ENCODE measurements at regions not wholly inside any gene's neighbourhood (a gene's known extent, or its start where the extent isn't known, plus 50 kb on each side); places are given as distances from the start of the nearest gene placed in this dataset.

DNA sequence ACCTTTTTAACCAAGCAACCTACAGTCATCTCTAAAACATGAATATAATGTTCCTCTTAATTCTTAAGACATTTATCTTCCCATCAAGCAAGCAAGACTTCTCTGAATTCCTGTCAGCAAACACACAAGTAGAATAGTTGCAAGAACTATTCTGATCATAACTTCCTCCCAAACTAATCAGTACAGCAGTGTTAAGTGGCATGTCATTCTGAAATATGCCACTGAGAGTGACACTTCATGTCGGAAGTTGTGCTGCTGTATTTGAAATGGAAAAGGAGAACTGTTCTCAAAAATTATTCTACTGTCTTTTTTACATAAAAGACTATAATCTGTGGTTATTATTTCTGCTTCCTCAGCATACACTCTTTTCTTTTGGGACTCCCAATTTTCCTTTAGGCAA lies 546.6 kb downstream of the PCDH18 start:
- no peaks in the 10 kb centered on the region for H3K27me3 ChIP-seq (ENCODE audit: control insufficient read depth, insufficient read depth, low read length, poor library complexity, severe bottlenecking)
- H3K4me3 ChIP-seq (ENCODE audit: insufficient read depth, low read depth, low read length): no peak overlapping the region
- H3K27ac ChIP-seq (ENCODE audit: insufficient read depth, low read depth, low read length, poor library complexity, severe bottlenecking): no peak overlapping the region
- no peaks in the 10 kb centered on the region for H3K4me1 ChIP-seq (ENCODE audit: control insufficient read depth, insufficient read depth, low read length)
- H3K36me3 ChIP-seq (ENCODE audit: control insufficient read depth, insufficient read depth, low read length): no peaks in the 10 kb centered on the region
- no CpG with 5 or more reads among the region's 1 CpG for WGBS, 2 experiments
- H3K9me3 ChIP-seq (ENCODE audit: control insufficient read depth, low read length): no peaks in the 10 kb centered on the region

DNA sequence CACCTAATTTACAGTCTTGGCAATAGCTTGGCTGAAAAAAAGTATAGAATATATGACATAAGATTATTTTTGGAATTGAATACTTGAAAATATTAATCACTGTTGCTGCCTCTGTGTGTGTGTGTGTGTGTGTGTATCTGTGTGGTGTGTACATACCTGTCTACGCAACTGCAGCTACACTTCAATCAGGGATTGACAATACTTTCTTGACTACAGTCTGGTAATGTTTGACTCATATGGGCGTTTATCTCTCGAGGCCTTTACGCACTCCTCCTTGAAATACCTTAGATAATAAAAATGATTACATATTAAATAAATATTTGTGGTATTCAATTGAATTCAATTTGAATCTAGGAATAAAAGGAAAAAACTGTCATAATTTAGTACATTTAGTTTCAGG lies 565.2 kb downstream of the PCDH18 start:
- H3K4me3 ChIP-seq (ENCODE audit: insufficient read depth, low read depth, low read length): no peak overlapping the region
- H3K27ac ChIP-seq (ENCODE audit: insufficient read depth, low read depth, low read length, poor library complexity, severe bottlenecking): no peak overlapping the region
- H3K4me1 ChIP-seq (ENCODE audit: control insufficient read depth, insufficient read depth, low read length): no peaks in the 10 kb centered on the region
- no peaks in the 10 kb centered on the region for H3K27me3 ChIP-seq (ENCODE audit: control insufficient read depth, insufficient read depth, low read length, poor library complexity, severe bottlenecking)
- 80 to 88% methylated on average over 1 to 3 of the region's 4 CpGs for WGBS, 2 experiments
- no peaks in the 10 kb centered on the region for H3K36me3 ChIP-seq (ENCODE audit: control insufficient read depth, insufficient read depth, low read length)
- no peaks in the 10 kb centered on the region for H3K9me3 ChIP-seq (ENCODE audit: control insufficient read depth, low read length)

GRCh38 chr4:136965478-136965877 lies 566.8 kb downstream of the PCDH18 start:
- H3K27me3 ChIP-seq (ENCODE audit: control insufficient read depth, insufficient read depth, low read length, poor library complexity, severe bottlenecking): no peaks in the 10 kb centered on the region
- H3K9me3 ChIP-seq (ENCODE audit: control insufficient read depth, low read length): no peaks in the 10 kb centered on the region
- 95 to 97% methylated on average over 2 to 3 of the region's 3 CpGs for WGBS, 2 experiments
- H3K4me1 ChIP-seq (ENCODE audit: control insufficient read depth, insufficient read depth, low read length): no peaks in the 10 kb centered on the region
- no peaks in the 10 kb centered on the region for H3K36me3 ChIP-seq (ENCODE audit: control insufficient read depth, insufficient read depth, low read length)
- no peak overlapping the region for H3K4me3 ChIP-seq (ENCODE audit: insufficient read depth, low read depth, low read length)
- no peak overlapping the region for H3K27ac ChIP-seq (ENCODE audit: insufficient read depth, low read depth, low read length, poor library complexity, severe bottlenecking)

DNA sequence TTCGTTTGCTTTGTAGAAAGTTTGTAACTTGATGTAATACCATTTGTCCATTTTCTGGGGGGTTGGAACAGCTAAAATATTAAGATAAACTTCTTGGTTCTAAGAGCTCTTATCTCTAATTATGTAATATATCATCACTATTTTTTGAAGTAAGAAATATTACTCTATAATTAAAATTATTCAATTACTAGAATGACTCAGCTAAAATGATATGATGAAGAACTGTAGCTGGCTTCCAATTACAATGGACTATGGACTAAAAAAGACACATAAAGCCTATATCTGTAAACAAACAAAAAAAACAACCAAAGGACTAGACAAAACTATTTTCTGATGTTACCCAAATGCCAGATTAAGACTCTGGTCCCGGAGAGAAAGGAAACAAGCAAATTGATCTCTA lies 569.4 kb downstream of the PCDH18 start:
- no peak overlapping the region for H3K4me3 ChIP-seq (ENCODE audit: insufficient read depth, low read depth, low read length)
- no peak overlapping the region for H3K27ac ChIP-seq (ENCODE audit: insufficient read depth, low read depth, low read length, poor library complexity, severe bottlenecking)
- no peaks in the 10 kb centered on the region for H3K9me3 ChIP-seq (ENCODE audit: control insufficient read depth, low read length)
- H3K36me3 ChIP-seq (ENCODE audit: control insufficient read depth, insufficient read depth, low read length): no peaks in the 10 kb centered on the region
- no peaks in the 10 kb centered on the region for H3K4me1 ChIP-seq (ENCODE audit: control insufficient read depth, insufficient read depth, low read length)
- no peaks in the 10 kb centered on the region for H3K27me3 ChIP-seq (ENCODE audit: control insufficient read depth, insufficient read depth, low read length, poor library complexity, severe bottlenecking)
- WGBS, 2 experiments: 86 to 98% methylated on average over 1 to 2 of the region's 2 CpGs

- Histone ChIP-seq H3K27ac (ENCODE audit: insufficient read depth, low read depth, low read length, poor library complexity, severe bottlenecking) (no peak overlapping the region), H3K36me3 (ENCODE audit: control insufficient read depth, insufficient read depth, low read length) (no peaks in the 10 kb centered on the region), H3K4me3 (ENCODE audit: insufficient read depth, low read depth, low read length) (no peak overlapping the region), H3K9me3 (ENCODE audit: control insufficient read depth, low read length) (no peaks in the 10 kb centered on the region), H3K4me1 (ENCODE audit: control insufficient read depth, insufficient read depth, low read length) (no peaks in the 10 kb centered on the region), H3K27me3 (ENCODE audit: control insufficient read depth, insufficient read depth, low read length, poor library complexity, severe bottlenecking) (no peaks in the 10 kb centered on the region)
- WGBS, 2 experiments: 94% methylated on average over 9 of the region's 9 CpGs
These were observed 585.9 kb downstream of the PCDH18 start for GRCh38 chr4:136946307-136946907.

- Histone ChIP-seq H3K4me3 (ENCODE audit: insufficient read depth, low read depth, low read length) (no peak overlapping the region), H3K27me3 (ENCODE audit: control insufficient read depth, insufficient read depth, low read length, poor library complexity, severe bottlenecking) (no peaks in the 10 kb centered on the region), H3K9me3 (ENCODE audit: control insufficient read depth, low read length) (no peaks in the 10 kb centered on the region)
These were observed 592.5 kb downstream of the PCDH18 start for GRCh38 chr4:136939781-136940180.

GRCh38 chr4:136935871-136936270 lies 596.4 kb downstream of the PCDH18 start:
- Histone ChIP-seq H3K27ac (ENCODE audit: insufficient read depth, low read depth, low read length, poor library complexity, severe bottlenecking) (no peak overlapping the region), H3K4me1 (ENCODE audit: control insufficient read depth, insufficient read depth, low read length) (no peaks in the 10 kb centered on the region), H3K9me3 (ENCODE audit: control insufficient read depth, low read length) (no peaks in the 10 kb centered on the region), H3K27me3 (ENCODE audit: control insufficient read depth, insufficient read depth, low read length, poor library complexity, severe bottlenecking) (no peaks in the 10 kb centered on the region), H3K36me3 (ENCODE audit: control insufficient read depth, insufficient read depth, low read length) (no peaks in the 10 kb centered on the region), H3K4me3 (ENCODE audit: insufficient read depth, low read depth, low read length) (no peak overlapping the region)
- 88 to 89% methylated on average over 3 of the region's 3 CpGs for WGBS, 2 experiments

More at GRCh38 chr4:136939781-136940180, 592.5 kb downstream of the PCDH18 start:
- Histone ChIP-seq H3K27ac (ENCODE audit: insufficient read depth, low read depth, low read length, poor library complexity, severe bottlenecking) (no peak overlapping the region), H3K36me3 (ENCODE audit: control insufficient read depth, insufficient read depth, low read length) (no peaks in the 10 kb centered on the region), H3K4me1 (ENCODE audit: control insufficient read depth, insufficient read depth, low read length) (no peaks in the 10 kb centered on the region)

- no peaks in the 10 kb centered on the region for H3K9me3 ChIP-seq (ENCODE audit: control insufficient read depth, low read length)
- no peaks in the 10 kb centered on the region for H3K27me3 ChIP-seq (ENCODE audit: control insufficient read depth, insufficient read depth, low read length, poor library complexity, severe bottlenecking)
- no peaks in the 10 kb centered on the region for H3K4me1 ChIP-seq (ENCODE audit: control insufficient read depth, insufficient read depth, low read length)
- H3K27ac ChIP-seq (ENCODE audit: insufficient read depth, low read depth, low read length, poor library complexity, severe bottlenecking): no peak overlapping the region
- 80% methylated on average over 1 of the region's 1 CpG; no CpG with 5 or more reads in 1 of the 2 experiments for WGBS, 2 experiments
- no peak overlapping the region for H3K4me3 ChIP-seq (ENCODE audit: insufficient read depth, low read depth, low read length)
- no peaks in the 10 kb centered on the region for H3K36me3 ChIP-seq (ENCODE audit: control insufficient read depth, insufficient read depth, low read length)
These were observed 597.0 kb downstream of the PCDH18 start for GRCh38 chr4:136935305-136935704.

GRCh38 chr4:136934601-136935000 lies 597.7 kb downstream of the PCDH18 start:
- no peaks in the 10 kb centered on the region for H3K36me3 ChIP-seq (ENCODE audit: control insufficient read depth, insufficient read depth, low read length)
- no peaks in the 10 kb centered on the region for H3K27me3 ChIP-seq (ENCODE audit: control insufficient read depth, insufficient read depth, low read length, poor library complexity, severe bottlenecking)
- WGBS, 2 experiments: 93 to 100% methylated on average over 1 of the region's 1 CpG
- H3K9me3 ChIP-seq (ENCODE audit: control insufficient read depth, low read length): no peaks in the 10 kb centered on the region
- H3K4me1 ChIP-seq (ENCODE audit: control insufficient read depth, insufficient read depth, low read length): no peaks in the 10 kb centered on the region
- no peak overlapping the region for H3K27ac ChIP-seq (ENCODE audit: insufficient read depth, low read depth, low read length, poor library complexity, severe bottlenecking)
- no peak overlapping the region for H3K4me3 ChIP-seq (ENCODE audit: insufficient read depth, low read depth, low read length)

- Histone ChIP-seq H3K4me3 (ENCODE audit: insufficient read depth, low read depth, low read length) (no peak overlapping the region), H3K27me3 (ENCODE audit: control insufficient read depth, insufficient read depth, low read length, poor library complexity, severe bottlenecking) (no peaks in the 10 kb centered on the region), H3K4me1 (ENCODE audit: control insufficient read depth, insufficient read depth, low read length) (no peaks in the 10 kb centered on the region), H3K27ac (ENCODE audit: insufficient read depth, low read depth, low read length, poor library complexity, severe bottlenecking) (no peak overlapping the region), H3K9me3 (ENCODE audit: control insufficient read depth, low read length) (no peaks in the 10 kb centered on the region), H3K36me3 (ENCODE audit: control insufficient read depth, insufficient read depth, low read length) (no peaks in the 10 kb centered on the region)
- WGBS, 2 experiments: 88% methylated on average over 1 to 2 of the region's 2 CpGs
These were observed 600.5 kb downstream of the PCDH18 start for GRCh38 chr4:136931781-136932180.

GRCh38 chr4:136928957-136929411 lies 603.3 kb downstream of the PCDH18 start:
- Histone ChIP-seq H3K27ac (ENCODE audit: insufficient read depth, low read depth, low read length, poor library complexity, severe bottlenecking) (no peak overlapping the region), H3K36me3 (ENCODE audit: control insufficient read depth, insufficient read depth, low read length) (no peaks in the 10 kb centered on the region), H3K9me3 (ENCODE audit: control insufficient read depth, low read length) (no peaks in the 10 kb centered on the region), H3K27me3 (ENCODE audit: control insufficient read depth, insufficient read depth, low read length, poor library complexity, severe bottlenecking) (no peaks in the 10 kb centered on the region), H3K4me3 (ENCODE audit: insufficient read depth, low read depth, low read length) (no peak overlapping the region), H3K4me1 (ENCODE audit: control insufficient read depth, insufficient read depth, low read length) (no peaks in the 10 kb centered on the region)
- 95 to 96% methylated on average over 16 of the region's 16 CpGs for WGBS, 2 experiments
